ENCODE measurements at regions not wholly inside any gene's neighbourhood (a gene's known extent, or its start where the extent isn't known, plus 50 kb on each side); places are given as distances from the start of the nearest gene placed in this dataset.

GRCh38 chr3:117768581-117768980 is 1059.0 kb downstream of the TUSC7 start:
- H2AFZ ChIP-seq, result no peak overlapping the region
- no peak overlapping the region for H3K27ac ChIP-seq
- H3K9ac ChIP-seq, result no peak overlapping the region
- no peaks in the 10 kb centered on the region for H3F3A ChIP-seq (ENCODE audit: insufficient read depth)
- no peaks in the 10 kb centered on the region for H4K20me1 ChIP-seq (ENCODE audit: insufficient read depth)
- H3K4me3 ChIP-seq, result no peak overlapping the region
- no peaks in the 10 kb centered on the region for H3K9me3 ChIP-seq (ENCODE audit: low read depth)
- WGBS, 2 experiments (ENCODE audit: low coverage in 1 of 2, low lambda C conversion rate in 2 of 2, missing lambda C conversion rate in 2 of 2), result 51 to 54% methylated on average over 4 of the region's 4 CpGs
- no peak for TF ChIP-seq EZH2 (IDR thresholded peaks at IDR 0.05; ENCODE audit: insufficient read depth, poor library complexity, severe bottlenecking)
- TF ChIP-seq EZH2phosphoT487 (IDR thresholded peaks at IDR 0.05; ENCODE audit: insufficient read depth, low read depth), result no peak
- no peak overlapping the region for H3K4me2 ChIP-seq (ENCODE audit: unreplicated experiment)
- no peaks in the 10 kb centered on the region for H3K27me3 ChIP-seq (replicated peaks; ENCODE audit: insufficient read depth)
- no peak for DNase-seq
- in situ Hi-C loops (cut with MboI), result no loop called here
- H3K9me2 ChIP-seq (ENCODE audit: insufficient read depth), result no peaks in the 10 kb centered on the region; the same call in 1 of the 2 replicates
- H3K79me2 ChIP-seq (ENCODE audit: insufficient read depth), result no peaks in the 10 kb centered on the region
- H3K36me3 ChIP-seq (ENCODE audit: low read depth), result no peaks in the 10 kb centered on the region
- no peaks in the 10 kb centered on the region for H3K4me1 ChIP-seq (ENCODE audit: insufficient read depth)

- no peak overlapping the region for H2AFZ ChIP-seq
- no peak overlapping the region for H3K9ac ChIP-seq
- TF ChIP-seq EZH2 (IDR thresholded peaks at IDR 0.05; ENCODE audit: insufficient read depth, poor library complexity, severe bottlenecking) (no peak), EZH2phosphoT487 (IDR thresholded peaks at IDR 0.05; ENCODE audit: insufficient read depth, low read depth) (no peak)
- H3K27me3 ChIP-seq (replicated peaks; ENCODE audit: insufficient read depth), result no peaks in the 10 kb centered on the region; the same call in 1 of the 2 replicates
- no peak overlapping the region for H3K4me2 ChIP-seq (ENCODE audit: unreplicated experiment)
- no peak for DNase-seq
- H3F3A ChIP-seq (ENCODE audit: insufficient read depth), result no peaks in the 10 kb centered on the region
- no peaks in the 10 kb centered on the region for H3K36me3 ChIP-seq (ENCODE audit: low read depth)
- H3K9me3 ChIP-seq (ENCODE audit: low read depth), result no peaks in the 10 kb centered on the region
- H3K27ac ChIP-seq, result no peak overlapping the region
- in situ Hi-C loops (cut with MboI), result no loop called here
- H3K4me1 ChIP-seq (ENCODE audit: insufficient read depth), result no peaks in the 10 kb centered on the region
- no peak overlapping the region for H3K4me3 ChIP-seq
- no peaks in the 10 kb centered on the region for H4K20me1 ChIP-seq (ENCODE audit: insufficient read depth)
- H3K79me2 ChIP-seq (ENCODE audit: insufficient read depth), result no peaks in the 10 kb centered on the region
- no peaks in the 10 kb centered on the region for H3K9me2 ChIP-seq (ENCODE audit: insufficient read depth)
Observed at GRCh38 chr3:117774130-117774529, 1064.6 kb downstream of the TUSC7 start.

- WGBS, 2 experiments (ENCODE audit: low coverage in 1 of 2, low lambda C conversion rate in 2 of 2, missing lambda C conversion rate in 2 of 2), result 60 to 68% methylated on average over 2 of the region's 2 CpGs
- Histone ChIP-seq H3K9me2 (ENCODE audit: insufficient read depth) (no peaks in the 10 kb centered on the region), H2AFZ (no peak overlapping the region), H3K9me3 (ENCODE audit: low read depth) (no peaks in the 10 kb centered on the region), H3K79me2 (ENCODE audit: insufficient read depth) (no peaks in the 10 kb centered on the region), H3K27ac (no peak overlapping the region), H3F3A (ENCODE audit: insufficient read depth) (no peaks in the 10 kb centered on the region), H3K4me3 (no peak overlapping the region), H3K27me3 (replicated peaks; ENCODE audit: insufficient read depth) (no peaks in the 10 kb centered on the region), H3K4me1 (ENCODE audit: insufficient read depth) (peaks cover 40% of the 10 kb centered on the region), H3K4me2 (ENCODE audit: unreplicated experiment) (peak overlapping the region; percentile 50), H3K9ac (no peak overlapping the region), H4K20me1 (ENCODE audit: insufficient read depth) (no peaks in the 10 kb centered on the region), H3K36me3 (ENCODE audit: low read depth) (no peaks in the 10 kb centered on the region)
- DNase-seq, result no peak
- in situ Hi-C loops (cut with MboI), result no loop called here
- TF ChIP-seq EZH2phosphoT487 (IDR thresholded peaks at IDR 0.05; ENCODE audit: insufficient read depth, low read depth), result no peak
- TF ChIP-seq EZH2 (IDR thresholded peaks at IDR 0.05; ENCODE audit: insufficient read depth, poor library complexity, severe bottlenecking), result no peak
Observed at GRCh38 chr3:117786349-117786748, 1076.8 kb downstream of the TUSC7 start.

- in situ Hi-C loops (cut with MboI), result no loop called here
Observed at GRCh38 chr3:117788061-117788460, 1078.5 kb downstream of the TUSC7 start.

GRCh38 chr3:117788506-117788905 is 1078.9 kb downstream of the TUSC7 start:
- H4K20me1 ChIP-seq (ENCODE audit: insufficient read depth), result no peaks in the 10 kb centered on the region
- peak overlapping the region; percentile 10 for H3K4me2 ChIP-seq (ENCODE audit: unreplicated experiment)
- H3K4me1 ChIP-seq (ENCODE audit: insufficient read depth), result peaks cover 43% of the 10 kb centered on the region
- H3K4me3 ChIP-seq, result no peak overlapping the region
- in situ Hi-C loops (cut with MboI), result no loop called here
- WGBS, 2 experiments (ENCODE audit: low coverage in 1 of 2, low lambda C conversion rate in 2 of 2, missing lambda C conversion rate in 2 of 2), result 83 to 85% methylated on average over 3 of the region's 3 CpGs
- DNase-seq, result peak; percentile 10
- H3K9ac ChIP-seq, result no peak overlapping the region
- H3K27me3 ChIP-seq (replicated peaks; ENCODE audit: insufficient read depth), result no peaks in the 10 kb centered on the region
- no peaks in the 10 kb centered on the region for H3K9me3 ChIP-seq (ENCODE audit: low read depth)
- H3K36me3 ChIP-seq (ENCODE audit: low read depth), result no peaks in the 10 kb centered on the region
- no peak overlapping the region for H3K27ac ChIP-seq
- H2AFZ ChIP-seq, result no peak overlapping the region
- H3F3A ChIP-seq (ENCODE audit: insufficient read depth), result no peaks in the 10 kb centered on the region
- TF ChIP-seq EZH2phosphoT487 (IDR thresholded peaks at IDR 0.05; ENCODE audit: insufficient read depth, low read depth) (no peak), EZH2 (IDR thresholded peaks at IDR 0.05; ENCODE audit: insufficient read depth, poor library complexity, severe bottlenecking) (no peak)
- no peaks in the 10 kb centered on the region for H3K9me2 ChIP-seq (ENCODE audit: insufficient read depth)
- H3K79me2 ChIP-seq (ENCODE audit: insufficient read depth), result no peaks in the 10 kb centered on the region

More at GRCh38 chr3:117788061-117788460, 1078.5 kb downstream of the TUSC7 start:
- no peaks in the 10 kb centered on the region for H3K79me2 ChIP-seq (ENCODE audit: insufficient read depth)
- DNase-seq, result peak; percentile 83
- no peaks in the 10 kb centered on the region for H3F3A ChIP-seq (ENCODE audit: insufficient read depth)
- no peak overlapping the region for H3K9ac ChIP-seq
- no peaks in the 10 kb centered on the region for H3K36me3 ChIP-seq (ENCODE audit: low read depth)
- H3K4me3 ChIP-seq, result no peak overlapping the region
- H3K9me3 ChIP-seq (ENCODE audit: low read depth), result no peaks in the 10 kb centered on the region
- no peaks in the 10 kb centered on the region for H3K27me3 ChIP-seq (replicated peaks; ENCODE audit: insufficient read depth)
- H3K4me1 ChIP-seq (ENCODE audit: insufficient read depth), result peaks cover 40% of the 10 kb centered on the region
- TF ChIP-seq EZH2phosphoT487 (IDR thresholded peaks at IDR 0.05; ENCODE audit: insufficient read depth, low read depth), result no peak
- TF ChIP-seq EZH2 (IDR thresholded peaks at IDR 0.05; ENCODE audit: insufficient read depth, poor library complexity, severe bottlenecking), result no peak
- H2AFZ ChIP-seq, result no peak overlapping the region
- H4K20me1 ChIP-seq (ENCODE audit: insufficient read depth), result no peaks in the 10 kb centered on the region
- peak overlapping the region; percentile 10 for H3K4me2 ChIP-seq (ENCODE audit: unreplicated experiment)
- H3K9me2 ChIP-seq (ENCODE audit: insufficient read depth), result no peaks in the 10 kb centered on the region
- no peak overlapping the region for H3K27ac ChIP-seq

Measured in GM23248 (cell line).